ENCODE measurements at regions not wholly inside any gene's neighbourhood (a gene's known extent, or its start where the extent isn't known, plus 50 kb on each side); places are given as distances from the start of the nearest gene placed in this dataset.

DNA sequence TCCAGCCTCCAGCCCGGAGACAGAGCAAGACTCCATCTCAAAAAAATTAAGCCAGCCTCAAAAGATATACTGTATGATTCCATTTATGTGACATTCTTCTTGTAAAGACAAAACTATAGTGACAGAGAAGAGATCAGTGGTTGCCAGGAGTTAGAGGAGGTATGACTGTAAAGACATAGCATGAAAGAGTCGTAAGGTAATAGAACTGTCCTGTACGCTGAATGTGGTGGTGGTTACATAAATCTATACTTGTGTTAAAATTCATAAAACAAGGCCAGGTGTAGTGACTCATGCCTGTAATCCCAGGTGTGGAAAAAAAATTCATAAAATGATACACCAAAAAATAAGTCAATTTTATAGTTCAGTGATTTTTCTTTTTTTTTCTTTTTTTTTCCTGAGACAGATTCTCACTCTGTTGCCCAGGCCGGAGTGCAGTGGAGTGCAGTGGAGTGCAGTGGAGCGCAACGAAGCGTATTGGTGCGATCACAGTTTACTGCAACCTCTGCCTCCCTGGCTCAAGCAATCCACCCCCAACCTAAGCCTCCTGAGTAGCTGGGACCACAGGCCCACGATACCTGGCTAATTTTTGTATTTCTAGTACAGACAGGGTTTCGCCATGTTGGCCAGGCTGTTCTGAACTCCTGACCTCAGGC lies 84.9 kb upstream of the CXADR start:
- in situ Hi-C loops (cut with HindIII; ENCODE audit: low pct_ligation_motif_present, low sequenced_read_pairs): no loop called here
- Histone ChIP-seq H3K27ac (no peak overlapping the region), H3K27me3 (replicated peaks) (no peaks in the 10 kb centered on the region), H3K36me3 (replicated peaks) (no peaks in the 10 kb centered on the region), H3K4me3 (ENCODE audit: low read depth, low read length) (no peak overlapping the region)
- TF ChIP-seq, protein P1, sequence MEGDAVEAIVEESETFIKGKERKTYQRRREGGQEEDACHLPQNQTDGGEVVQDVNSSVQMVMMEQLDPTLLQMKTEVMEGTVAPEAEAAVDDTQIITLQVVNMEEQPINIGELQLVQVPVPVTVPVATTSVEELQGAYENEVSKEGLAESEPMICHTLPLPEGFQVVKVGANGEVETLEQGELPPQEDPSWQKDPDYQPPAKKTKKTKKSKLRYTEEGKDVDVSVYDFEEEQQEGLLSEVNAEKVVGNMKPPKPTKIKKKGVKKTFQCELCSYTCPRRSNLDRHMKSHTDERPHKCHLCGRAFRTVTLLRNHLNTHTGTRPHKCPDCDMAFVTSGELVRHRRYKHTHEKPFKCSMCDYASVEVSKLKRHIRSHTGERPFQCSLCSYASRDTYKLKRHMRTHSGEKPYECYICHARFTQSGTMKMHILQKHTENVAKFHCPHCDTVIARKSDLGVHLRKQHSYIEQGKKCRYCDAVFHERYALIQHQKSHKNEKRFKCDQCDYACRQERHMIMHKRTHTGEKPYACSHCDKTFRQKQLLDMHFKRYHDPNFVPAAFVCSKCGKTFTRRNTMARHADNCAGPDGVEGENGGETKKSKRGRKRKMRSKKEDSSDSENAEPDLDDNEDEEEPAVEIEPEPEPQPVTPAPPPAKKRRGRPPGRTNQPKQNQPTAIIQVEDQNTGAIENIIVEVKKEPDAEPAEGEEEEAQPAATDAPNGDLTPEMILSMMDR (IDR thresholded peaks at IDR 0.05; ENCODE audit: low read depth, low read length, missing control alignments): no peak
- DNase-seq: no peak

- in situ Hi-C loops (cut with HindIII; ENCODE audit: low pct_ligation_motif_present, low sequenced_read_pairs): no loop called here
- no peak overlapping the region for H3K4me3 ChIP-seq (ENCODE audit: low read depth, low read length)
- no peak for DNase-seq
- no peak overlapping the region for H3K27ac ChIP-seq
- H3K27me3 ChIP-seq (replicated peaks): no peaks in the 10 kb centered on the region
- TF ChIP-seq, protein P1 (IDR thresholded peaks at IDR 0.05; ENCODE audit: low read depth, low read length, missing control alignments): no peak
- H3K36me3 ChIP-seq (replicated peaks): no peaks in the 10 kb centered on the region
These were observed 84.4 kb upstream of the CXADR start for GRCh38 chr21:17428484-17428869.

GRCh38 chr21:17428980-17429379 lies 83.9 kb upstream of the CXADR start:
- no peaks in the 10 kb centered on the region for H3K27me3 ChIP-seq (replicated peaks)
- H3K36me3 ChIP-seq (replicated peaks): no peaks in the 10 kb centered on the region
- no peak overlapping the region for H3K27ac ChIP-seq
- TF ChIP-seq, protein P1 (IDR thresholded peaks at IDR 0.05; ENCODE audit: low read depth, low read length, missing control alignments): no peak
- DNase-seq: no peak
- in situ Hi-C loops (cut with HindIII; ENCODE audit: low pct_ligation_motif_present, low sequenced_read_pairs): no loop called here
- H3K4me3 ChIP-seq (ENCODE audit: low read depth, low read length): no peak overlapping the region

DNA sequence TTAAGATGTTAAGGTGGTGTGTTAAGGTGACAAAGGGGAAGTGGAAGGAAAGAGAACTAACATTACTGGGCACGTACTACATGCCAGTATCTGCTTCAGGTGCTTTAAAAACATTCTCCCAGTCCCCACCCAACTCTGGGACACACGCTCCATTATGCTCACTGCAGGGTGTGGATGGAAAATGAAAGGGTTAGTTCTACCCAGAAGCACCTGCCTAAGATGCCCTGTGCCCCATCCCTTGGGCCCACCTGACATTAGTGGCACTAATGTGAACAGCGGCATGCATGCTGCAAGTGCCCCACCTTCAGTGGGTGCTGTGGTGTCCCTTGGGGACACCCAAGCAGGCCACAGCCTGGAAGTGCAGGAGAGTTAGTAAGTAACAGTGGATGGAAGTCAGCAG lies 82.9 kb upstream of the CXADR start:
- no peak overlapping the region for H3K4me3 ChIP-seq (ENCODE audit: low read depth, low read length)
- no peaks in the 10 kb centered on the region for H3K36me3 ChIP-seq (replicated peaks)
- TF ChIP-seq, protein P1 (IDR thresholded peaks at IDR 0.05; ENCODE audit: low read depth, low read length, missing control alignments): no peak
- no peak overlapping the region for H3K27ac ChIP-seq
- in situ Hi-C loops (cut with HindIII; ENCODE audit: low pct_ligation_motif_present, low sequenced_read_pairs): no loop called here
- DNase-seq: no peak
- no peaks in the 10 kb centered on the region for H3K27me3 ChIP-seq (replicated peaks)

GRCh38 chr21:17432732-17433057 lies 80.1 kb upstream of the CXADR start:
- no peak for DNase-seq
- no peaks in the 10 kb centered on the region for H3K36me3 ChIP-seq (replicated peaks)
- H3K27ac ChIP-seq: no peak overlapping the region
- no peaks in the 10 kb centered on the region for H3K27me3 ChIP-seq (replicated peaks)
- in situ Hi-C loops (cut with HindIII; ENCODE audit: low pct_ligation_motif_present, low sequenced_read_pairs): no loop called here
- TF ChIP-seq, protein P1 (IDR thresholded peaks at IDR 0.05; ENCODE audit: low read depth, low read length, missing control alignments): no peak
- H3K4me3 ChIP-seq (ENCODE audit: low read depth, low read length): no peak overlapping the region

DNA sequence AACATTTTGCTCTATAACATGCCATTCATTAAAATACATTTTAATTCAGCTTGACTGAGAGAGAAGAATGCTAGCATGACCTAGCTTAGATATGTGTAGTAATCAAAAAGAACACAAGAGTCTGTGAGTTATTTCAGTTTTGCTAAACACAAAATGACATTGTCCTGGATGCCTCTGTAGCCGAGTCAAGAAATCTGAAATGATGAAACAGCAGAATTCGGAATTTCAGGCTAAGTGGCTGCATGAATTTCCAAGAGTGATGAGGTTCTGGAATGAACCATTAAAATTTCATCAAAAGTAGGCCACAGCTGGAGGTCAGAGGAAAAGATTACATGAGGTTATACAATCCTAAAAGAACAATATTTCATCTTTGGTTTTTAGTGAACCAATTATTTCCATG lies 79.1 kb upstream of the CXADR start:
- in situ Hi-C loops (cut with HindIII; ENCODE audit: low pct_ligation_motif_present, low sequenced_read_pairs): no loop called here
- TF ChIP-seq, protein P1 (IDR thresholded peaks at IDR 0.05; ENCODE audit: low read depth, low read length, missing control alignments): no peak
- DNase-seq: no peak
- Histone ChIP-seq H3K27me3 (replicated peaks) (no peaks in the 10 kb centered on the region), H3K36me3 (replicated peaks) (no peaks in the 10 kb centered on the region), H3K4me3 (ENCODE audit: low read depth, low read length) (no peak overlapping the region), H3K27ac (no peak overlapping the region)
